GM12864 (cell line): ENCODE measurements at regions not wholly inside any gene's neighbourhood (a gene's known extent, or its start where the extent isn't known, plus 50 kb on each side); places are given as distances from the start of the nearest gene placed in this dataset.

ENCODE experiments used
- DNase-seq: peaks from one replicate; pipeline ENCODE4 v3.0.0-alpha.2; 2011; ENCODE audit warnings: low read depth
- H3K4me3 ChIP-seq: 2 replicates; pipeline ENCODE4 v1.5.1; 2011; ENCODE audit warnings: mild to moderate bottlenecking, low read depth, low read length, control low read depth
- TF ChIP-seq, protein P1 (sequence below): IDR thresholded peaks from 2 replicates; pipeline ENCODE4 v1.5.1; 2011; ENCODE audit warnings: low read depth, mild to moderate bottlenecking, moderate library complexity, low read length, control low read depth, inconsistent platforms; ENCODE audit errors: missing control alignments

DNA sequence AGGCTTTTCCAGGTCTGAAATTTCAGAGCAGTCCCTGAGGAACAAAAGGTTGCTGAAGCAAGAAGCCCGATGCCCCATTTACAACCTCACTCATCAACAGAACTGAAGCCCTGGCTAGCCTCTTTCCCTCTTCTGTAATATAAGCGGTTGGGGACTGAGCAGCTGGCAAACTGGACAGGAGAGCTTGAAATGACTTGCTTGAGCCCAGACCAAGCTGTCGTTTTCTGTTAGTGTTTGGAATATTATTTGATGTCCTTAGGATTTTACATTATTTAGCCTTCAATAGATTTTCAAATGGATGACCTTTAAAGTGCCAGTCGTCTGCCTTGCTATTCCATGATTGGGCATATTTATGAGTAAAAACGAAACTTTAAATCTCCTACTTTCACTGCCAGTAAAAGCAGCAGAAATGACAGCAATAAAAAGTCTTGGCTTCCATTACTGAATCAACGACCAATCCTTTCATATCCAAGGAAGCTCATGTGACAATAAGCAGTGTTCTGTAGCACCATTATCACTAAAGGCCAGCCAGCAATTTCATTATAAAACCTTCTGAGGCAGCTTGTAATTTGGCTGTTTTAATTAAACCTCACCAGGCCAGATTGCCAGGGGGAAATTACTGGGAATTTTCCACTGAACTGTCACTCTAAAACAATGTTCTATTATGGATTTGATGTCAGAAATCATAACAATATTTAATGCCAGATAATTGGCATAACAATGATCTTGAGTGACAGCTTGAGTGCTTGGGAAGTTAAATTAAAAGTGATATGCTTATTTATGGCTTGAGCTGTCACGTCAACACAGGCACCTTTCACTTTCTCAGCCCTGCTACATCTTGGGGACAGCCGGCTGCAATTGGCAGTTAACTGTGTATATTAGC lies 85.9 kb downstream of the LSMEM1 start:
- TF ChIP-seq, protein P1, sequence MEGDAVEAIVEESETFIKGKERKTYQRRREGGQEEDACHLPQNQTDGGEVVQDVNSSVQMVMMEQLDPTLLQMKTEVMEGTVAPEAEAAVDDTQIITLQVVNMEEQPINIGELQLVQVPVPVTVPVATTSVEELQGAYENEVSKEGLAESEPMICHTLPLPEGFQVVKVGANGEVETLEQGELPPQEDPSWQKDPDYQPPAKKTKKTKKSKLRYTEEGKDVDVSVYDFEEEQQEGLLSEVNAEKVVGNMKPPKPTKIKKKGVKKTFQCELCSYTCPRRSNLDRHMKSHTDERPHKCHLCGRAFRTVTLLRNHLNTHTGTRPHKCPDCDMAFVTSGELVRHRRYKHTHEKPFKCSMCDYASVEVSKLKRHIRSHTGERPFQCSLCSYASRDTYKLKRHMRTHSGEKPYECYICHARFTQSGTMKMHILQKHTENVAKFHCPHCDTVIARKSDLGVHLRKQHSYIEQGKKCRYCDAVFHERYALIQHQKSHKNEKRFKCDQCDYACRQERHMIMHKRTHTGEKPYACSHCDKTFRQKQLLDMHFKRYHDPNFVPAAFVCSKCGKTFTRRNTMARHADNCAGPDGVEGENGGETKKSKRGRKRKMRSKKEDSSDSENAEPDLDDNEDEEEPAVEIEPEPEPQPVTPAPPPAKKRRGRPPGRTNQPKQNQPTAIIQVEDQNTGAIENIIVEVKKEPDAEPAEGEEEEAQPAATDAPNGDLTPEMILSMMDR = no peak
- DNase-seq = no peak
- H3K4me3 ChIP-seq = no peak overlapping the region

DNA sequence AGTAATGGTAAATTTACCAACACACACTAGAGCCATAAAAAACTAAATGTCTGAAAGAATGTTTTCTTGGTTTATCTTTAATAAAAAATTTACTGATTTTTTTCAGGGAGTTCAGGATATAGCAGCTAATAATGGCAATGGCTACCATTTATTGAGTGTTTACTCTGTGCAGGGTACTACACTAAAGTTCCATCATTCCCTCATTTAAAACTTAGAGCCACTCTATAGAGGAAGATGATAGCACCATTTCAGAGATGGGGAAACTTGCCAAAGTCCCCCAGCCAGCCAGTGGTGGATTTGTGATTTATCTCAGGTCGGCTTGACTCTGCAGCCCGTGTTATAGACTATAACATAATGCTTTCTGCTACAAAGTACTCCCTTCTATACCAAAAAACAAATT lies 86.6 kb downstream of the LSMEM1 start:
- TF ChIP-seq, protein P1 = no peak
- DNase-seq = no peak
- H3K4me3 ChIP-seq = no peak overlapping the region

DNA sequence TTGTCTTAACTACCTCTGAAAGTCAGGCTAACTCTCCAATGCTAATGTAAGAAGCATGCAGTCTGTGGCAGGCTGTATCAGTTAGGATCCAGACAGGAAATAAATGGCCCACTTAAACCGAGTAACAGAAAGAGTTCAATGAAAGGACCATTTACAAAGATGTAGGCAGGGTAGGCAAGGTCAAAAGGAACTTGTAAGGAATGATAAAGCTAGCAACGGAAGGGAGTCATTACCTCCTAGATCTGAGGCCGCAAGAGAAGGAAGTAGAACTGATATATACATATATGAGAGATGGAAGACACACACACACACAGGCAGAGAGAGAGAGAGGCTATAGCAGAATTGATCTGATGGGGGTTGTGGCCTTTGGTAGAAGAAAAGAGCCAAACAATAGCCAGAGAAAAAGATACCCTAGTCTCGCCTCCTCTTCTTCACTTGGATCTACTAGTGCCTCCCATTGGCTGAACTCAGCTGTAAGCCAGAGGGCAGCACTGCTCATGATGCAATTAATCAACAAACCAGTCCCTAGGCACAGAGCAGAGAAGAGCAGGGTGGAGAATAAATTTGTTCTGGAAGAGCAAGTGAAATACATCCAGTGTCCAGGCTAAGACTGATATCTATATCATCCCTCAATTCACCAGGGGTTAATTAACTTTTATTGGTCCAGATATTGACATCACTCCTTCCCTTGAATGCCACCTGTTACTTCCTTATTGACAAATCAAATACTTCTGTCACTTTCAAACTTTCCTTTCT lies 91.2 kb downstream of the LSMEM1 start:
- TF ChIP-seq, protein P1 = no peak
- no peak overlapping the region for H3K4me3 ChIP-seq
- no peak for DNase-seq

DNA sequence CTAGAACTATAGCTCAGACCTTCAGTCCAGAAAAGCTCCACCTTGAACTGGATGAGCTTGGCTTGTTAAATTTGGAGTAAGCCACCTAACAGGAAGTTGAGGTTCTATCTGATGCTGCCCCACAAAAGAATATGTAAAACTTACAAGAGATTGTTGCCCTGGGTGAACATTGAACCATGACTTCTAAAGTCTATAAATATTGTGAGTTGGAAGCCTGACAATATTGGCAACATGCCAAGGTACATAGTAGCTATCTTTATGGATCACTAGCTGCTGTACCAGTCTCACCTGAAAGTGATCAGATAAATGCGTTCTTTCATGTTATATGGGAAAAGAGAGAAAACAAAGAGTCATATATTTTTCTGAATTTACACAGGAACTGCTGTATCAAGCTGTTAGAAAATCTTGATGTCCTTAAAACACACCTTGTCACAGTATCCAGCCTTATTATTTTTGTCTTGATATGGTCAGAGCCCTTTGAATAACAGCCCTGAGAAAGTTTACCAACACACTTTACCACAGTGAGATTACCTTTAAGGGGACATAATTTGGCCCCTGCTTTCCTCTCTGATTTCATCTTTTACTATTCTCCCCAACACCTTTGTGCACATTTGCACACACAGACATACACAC lies 92.0 kb downstream of the LSMEM1 start:
- DNase-seq = no peak
- TF ChIP-seq, protein P1 = no peak
- H3K4me3 ChIP-seq = no peak overlapping the region

DNA sequence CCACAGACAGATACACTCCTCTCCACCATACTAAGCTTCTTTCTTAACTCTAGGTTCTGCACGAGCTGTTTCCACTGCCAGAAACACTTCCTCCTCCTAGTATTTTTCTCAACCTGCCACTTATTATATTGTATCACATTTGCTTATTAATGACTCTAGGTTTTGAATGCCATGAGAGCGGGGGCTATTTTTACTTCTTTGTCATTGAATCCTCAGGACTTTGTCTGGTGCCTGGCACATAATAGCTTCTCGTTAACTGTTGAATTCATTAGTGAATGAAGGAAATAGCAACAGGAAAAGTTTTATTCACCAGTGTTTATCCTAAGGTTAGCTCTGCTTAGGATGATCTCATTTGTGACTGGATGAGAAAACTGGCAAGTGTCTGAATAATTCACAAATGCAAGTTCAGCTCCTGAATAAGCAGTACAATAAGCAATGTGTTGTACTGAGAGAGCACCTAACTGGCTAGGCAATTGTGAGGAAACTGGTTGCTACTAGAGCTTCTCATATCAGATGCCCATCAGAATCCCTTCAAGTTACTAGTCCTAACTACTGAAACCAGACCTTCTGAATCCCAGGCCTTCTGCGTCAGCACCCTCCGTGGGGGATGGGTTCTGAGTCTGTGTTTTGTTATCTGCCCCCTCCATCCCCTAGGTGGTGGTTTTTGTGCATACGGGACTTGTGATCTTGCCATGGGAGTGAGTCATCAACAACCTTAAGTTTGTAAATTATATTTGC lies 92.7 kb downstream of the LSMEM1 start:
- no peak for DNase-seq
- TF ChIP-seq, protein P1 = no peak
- H3K4me3 ChIP-seq = no peak overlapping the region

DNA sequence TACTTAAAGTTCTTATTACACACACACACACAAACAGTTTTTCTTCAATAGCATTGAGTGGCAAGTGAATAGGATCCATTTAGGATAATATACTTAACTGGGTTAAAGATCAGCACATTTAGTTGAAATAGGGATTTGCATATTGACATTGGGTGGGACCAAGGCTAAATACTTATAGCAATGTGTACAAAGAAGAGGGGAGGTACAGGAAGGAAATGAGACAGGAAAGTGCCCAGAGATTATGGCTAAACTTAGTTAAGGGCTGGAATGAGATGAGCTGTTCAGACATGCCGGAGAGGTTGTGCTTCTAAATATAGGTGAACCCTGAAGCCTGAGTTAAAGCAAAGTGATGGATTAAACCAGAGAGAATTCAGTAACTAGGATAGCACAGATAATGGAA lies 95.1 kb downstream of the LSMEM1 start:
- H3K4me3 ChIP-seq = no peak overlapping the region
- TF ChIP-seq, protein P1 = no peak
- DNase-seq = no peak
